Fibroblast of the aortic adventitia (primary cell): ENCODE measurements at regions not wholly inside any gene's neighbourhood (a gene's known extent, or its start where the extent isn't known, plus 50 kb on each side); places are given as distances from the start of the nearest gene placed in this dataset.
"Not testable (repeated sequence)": the region's sequence is repeated elsewhere in the genome, so short reads cannot be mapped to it uniquely, and the experiment has no call there.

Experiments
- DNase-seq: peaks from one replicate; pipeline ENCODE4 v3.0.0-alpha.2; 2010; ENCODE audit warnings: low read depth
- H3K4me3 ChIP-seq: 2 replicates; pipeline ENCODE4 v1.5.1; 2011; ENCODE audit warnings: low read depth, mild to moderate bottlenecking, control low read depth, low read length, moderate library complexity
- CTCF ChIP-seq: IDR thresholded peaks from 2 replicates; pipeline ENCODE4 v1.5.1; 2011; ENCODE audit warnings: mild to moderate bottlenecking, low read length, control low read depth, inconsistent platforms; ENCODE audit not compliant: insufficient read depth

- DNase-seq = peak; percentile 43
Observed at GRCh38 chr13:76829572-76830327, 56.5 kb downstream of the KCTD12 start.

DNA sequence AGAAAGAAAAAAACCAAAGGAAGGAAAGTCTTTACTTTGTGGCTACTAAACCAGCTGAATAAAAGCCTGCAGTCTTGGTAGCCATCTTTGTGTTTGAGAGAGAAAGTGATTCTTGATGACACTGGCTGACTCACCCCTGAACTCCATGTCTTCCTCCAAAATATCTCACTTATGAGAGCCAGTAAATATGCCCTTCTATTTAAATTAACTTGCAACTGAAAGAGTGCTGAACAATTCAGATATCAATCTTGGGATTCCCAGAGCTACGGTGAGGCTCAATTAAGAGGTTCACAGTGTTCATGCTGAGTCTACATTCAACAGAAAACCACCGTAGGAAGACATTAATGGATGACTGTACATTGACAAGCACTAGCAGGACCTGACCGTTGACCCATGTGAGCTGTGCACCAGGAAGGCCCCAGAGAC, 57.9 kb downstream of the KCTD12 start:
- no peak for DNase-seq
- no peak overlapping the region for H3K4me3 ChIP-seq
- no peak for TF ChIP-seq CTCF

More at GRCh38 chr13:76829572-76830327, 56.5 kb downstream of the KCTD12 start:
- H3K4me3 ChIP-seq = no peak overlapping the region
- no peak for TF ChIP-seq CTCF

- no peak overlapping the region for H3K4me3 ChIP-seq
- DNase-seq = no peak
- no peak for TF ChIP-seq CTCF
Observed at GRCh38 chr13:76826527-76826926, 59.7 kb downstream of the KCTD12 start.

DNA sequence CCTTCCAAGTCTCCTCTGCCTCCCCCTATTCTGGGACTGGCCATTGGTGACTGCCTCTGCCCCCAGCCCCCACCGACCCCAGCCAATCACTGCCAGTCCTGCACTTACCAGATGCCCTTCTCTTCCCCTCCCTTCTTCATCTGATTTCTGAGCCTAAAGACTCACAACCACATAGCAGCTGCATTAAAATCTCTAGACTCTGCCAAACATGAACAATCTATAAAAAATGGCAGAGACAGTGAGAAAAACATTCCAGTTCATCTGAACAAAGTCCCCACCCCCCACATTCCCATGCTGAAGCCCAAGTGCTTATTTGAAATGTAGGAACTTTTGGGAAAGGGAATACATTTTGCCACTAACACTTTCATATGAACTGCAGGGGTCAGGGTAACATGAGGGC, 60.8 kb downstream of the KCTD12 start:
- TF ChIP-seq CTCF = no peak
- H3K4me3 ChIP-seq = no peak overlapping the region
- peak; percentile 57 for DNase-seq

DNA sequence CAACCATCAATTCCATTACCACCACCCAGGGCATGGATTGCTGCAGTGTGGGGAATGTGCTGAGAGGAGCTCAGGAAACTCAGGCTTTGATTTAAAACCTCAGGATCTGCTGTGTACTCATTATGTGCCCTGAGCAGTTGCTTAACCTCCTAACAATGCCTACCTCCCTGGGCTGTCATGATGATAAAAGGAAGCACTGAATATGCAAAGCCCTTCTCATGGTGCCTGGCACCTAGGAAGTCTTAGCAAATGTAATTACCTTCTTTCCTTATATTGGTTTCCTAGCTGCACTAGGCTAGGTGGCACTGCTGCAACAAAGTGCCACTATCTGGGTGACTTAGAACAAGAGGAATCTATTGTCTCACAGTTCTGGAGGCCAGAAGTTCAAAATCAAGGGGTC, 62.2 kb downstream of the KCTD12 start:
- DNase-seq = no peak
- no peak overlapping the region for H3K4me3 ChIP-seq
- TF ChIP-seq CTCF = no peak

DNA sequence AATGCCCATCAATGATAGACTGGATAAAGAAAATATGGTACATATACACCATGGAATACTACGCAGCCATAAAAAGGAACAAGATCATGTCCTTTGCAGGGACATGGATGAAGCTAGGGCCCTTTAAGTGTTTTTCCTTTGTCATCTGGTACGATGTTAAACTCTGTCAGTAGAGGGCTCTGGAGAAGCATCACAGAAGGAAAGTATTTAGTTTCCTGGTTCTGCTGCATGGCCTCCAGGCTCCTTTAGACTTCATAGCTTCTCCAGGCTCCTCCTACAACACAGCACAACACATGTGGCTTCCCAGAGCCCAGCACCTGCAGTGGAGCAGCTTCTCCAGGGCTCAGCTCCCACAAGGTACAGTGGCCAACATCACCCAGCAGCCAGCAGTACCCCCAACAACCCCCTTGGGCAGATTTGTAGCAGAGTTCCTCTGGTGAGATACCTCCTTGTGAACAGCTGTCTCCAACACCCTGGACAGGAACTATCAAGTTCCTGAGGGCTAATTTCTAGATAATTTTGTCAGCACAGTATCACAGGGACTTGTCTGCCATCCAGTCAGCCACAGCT, 63.4 kb downstream of the KCTD12 start:
- DNase-seq = peak; percentile 81
- peak; percentile 58 for TF ChIP-seq CTCF

GRCh38 chr13:76821222-76821621, 65.0 kb downstream of the KCTD12 start:
- DNase-seq = peak; percentile 64
- H3K4me3 ChIP-seq = not testable (repeated sequence)

More for the DNA sequence above, 63.4 kb downstream of the KCTD12 start:
- H3K4me3 ChIP-seq = no peak overlapping the region
